WERI-Rb-1 (cell line): ENCODE measurements at regions not wholly inside any gene's neighbourhood (a gene's known extent, or its start where the extent isn't known, plus 50 kb on each side); places are given as distances from the start of the nearest gene placed in this dataset.

Source experiments
- DNase-seq: peaks from one replicate; pipeline ENCODE4 v3.0.0-alpha.2; 2020
- H3K27ac ChIP-seq: fragments of 250-450 bp; sonication (Bioruptor Pico); 2 replicates; pipeline ENCODE4 v1.5.1; 2020; ENCODE audit warnings: mild to moderate bottlenecking, moderate library complexity
- H3K27me3 ChIP-seq: fragments of 250-450 bp; sonication (Bioruptor Pico); 2 replicates; pipeline ENCODE4 v1.5.1; 2021; ENCODE audit warnings: mild to moderate bottlenecking, low read depth, moderate library complexity; ENCODE audit not compliant: insufficient read depth, severe bottlenecking
- H3K36me3 ChIP-seq: fragments of 250-450 bp; sonication (Bioruptor Pico); 2 replicates; pipeline ENCODE4 v1.5.1; 2020; ENCODE audit warnings: mild to moderate bottlenecking, moderate library complexity
- H3K4me3 ChIP-seq: 2 replicates; pipeline ENCODE4 v1.5.1; 2011; ENCODE audit warnings: low read depth, mild to moderate bottlenecking, control low read depth, low read length
- H3K9me3 ChIP-seq: fragments of 250-450 bp; sonication (Bioruptor Pico); 2 replicates; pipeline ENCODE4 v1.5.1; 2021; ENCODE audit warnings: mild to moderate bottlenecking, moderate library complexity; ENCODE audit not compliant: severe bottlenecking
- TF ChIP-seq, protein P1 (sequence below): IDR thresholded peaks from 2 replicates; pipeline ENCODE4 v1.5.1; 2011; ENCODE audit warnings: low read depth, mild to moderate bottlenecking, control low read depth, inconsistent platforms, low read length

DNA sequence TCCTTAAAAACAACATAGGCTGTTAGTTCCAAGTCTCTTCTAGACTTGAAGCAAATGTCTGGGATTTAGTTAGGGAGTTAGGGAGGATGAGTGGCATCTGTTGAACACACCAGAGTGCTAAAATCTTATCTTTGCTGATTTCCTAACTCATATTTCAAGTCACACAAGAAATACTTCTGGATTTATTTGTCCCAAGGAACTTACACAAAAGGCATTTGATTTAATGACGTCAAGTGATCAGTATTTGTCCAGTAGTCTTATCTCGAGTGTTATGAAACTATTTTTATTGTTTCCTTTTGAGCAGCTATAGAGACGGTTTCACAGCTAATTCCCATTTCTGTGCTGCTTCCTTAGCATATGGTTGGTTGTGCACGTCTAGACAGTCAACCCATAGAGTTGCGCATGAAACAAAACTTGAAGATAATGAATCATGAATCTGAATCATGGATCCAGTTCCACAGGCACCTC, 140.5 kb upstream of the TUT7 start:
- Histone ChIP-seq H3K36me3 (no peaks in the 10 kb centered on the region), H3K27ac (no peak overlapping the region), H3K4me3 (no peak overlapping the region), H3K9me3 (no peaks in the 10 kb centered on the region), H3K27me3 (peaks cover 26% of the 10 kb centered on the region)
- TF ChIP-seq, protein P1, sequence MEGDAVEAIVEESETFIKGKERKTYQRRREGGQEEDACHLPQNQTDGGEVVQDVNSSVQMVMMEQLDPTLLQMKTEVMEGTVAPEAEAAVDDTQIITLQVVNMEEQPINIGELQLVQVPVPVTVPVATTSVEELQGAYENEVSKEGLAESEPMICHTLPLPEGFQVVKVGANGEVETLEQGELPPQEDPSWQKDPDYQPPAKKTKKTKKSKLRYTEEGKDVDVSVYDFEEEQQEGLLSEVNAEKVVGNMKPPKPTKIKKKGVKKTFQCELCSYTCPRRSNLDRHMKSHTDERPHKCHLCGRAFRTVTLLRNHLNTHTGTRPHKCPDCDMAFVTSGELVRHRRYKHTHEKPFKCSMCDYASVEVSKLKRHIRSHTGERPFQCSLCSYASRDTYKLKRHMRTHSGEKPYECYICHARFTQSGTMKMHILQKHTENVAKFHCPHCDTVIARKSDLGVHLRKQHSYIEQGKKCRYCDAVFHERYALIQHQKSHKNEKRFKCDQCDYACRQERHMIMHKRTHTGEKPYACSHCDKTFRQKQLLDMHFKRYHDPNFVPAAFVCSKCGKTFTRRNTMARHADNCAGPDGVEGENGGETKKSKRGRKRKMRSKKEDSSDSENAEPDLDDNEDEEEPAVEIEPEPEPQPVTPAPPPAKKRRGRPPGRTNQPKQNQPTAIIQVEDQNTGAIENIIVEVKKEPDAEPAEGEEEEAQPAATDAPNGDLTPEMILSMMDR, result no peak
- DNase-seq, result no peak

DNA sequence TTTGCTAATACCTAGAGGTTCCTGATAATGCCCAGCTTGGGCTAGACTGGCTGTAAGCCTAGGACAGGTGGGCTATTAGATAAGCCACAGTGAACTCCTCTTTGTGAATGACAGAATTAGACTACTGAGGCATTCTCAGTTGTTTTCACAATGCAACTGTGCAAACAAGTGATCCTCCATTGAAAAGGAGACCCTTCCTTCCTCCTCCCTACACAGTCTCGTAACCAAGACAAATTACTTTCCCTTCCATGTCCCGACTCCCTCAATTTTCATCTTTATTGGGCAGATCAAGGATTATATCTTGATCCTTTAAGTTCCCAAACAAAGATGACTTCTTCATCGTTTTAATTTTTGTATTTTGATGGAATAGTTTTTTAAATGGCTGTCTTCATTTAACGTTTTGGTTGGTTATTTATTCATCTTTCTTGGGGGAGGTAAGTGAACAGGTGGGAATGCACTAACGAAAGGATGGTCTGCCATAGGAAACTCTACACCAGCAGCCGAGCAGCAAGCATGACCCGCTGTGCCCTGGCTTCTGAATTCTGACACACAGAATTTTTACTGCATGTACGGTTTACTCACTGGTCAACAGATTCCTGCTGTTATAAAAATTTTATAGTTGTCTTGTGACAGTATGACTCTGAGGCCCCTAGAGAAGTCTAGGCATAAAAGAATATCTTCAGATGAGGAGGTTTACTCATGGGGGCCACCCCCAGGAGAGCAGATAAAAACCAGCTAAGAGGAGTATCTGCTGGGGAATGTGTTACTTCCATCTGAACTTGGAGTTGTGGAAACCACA, 137.5 kb upstream of the TUT7 start:
- Histone ChIP-seq H3K4me3 (no peak overlapping the region), H3K27me3 (peaks cover 17% of the 10 kb centered on the region), H3K36me3 (no peaks in the 10 kb centered on the region), H3K9me3 (no peaks in the 10 kb centered on the region), H3K27ac (no peak overlapping the region)
- TF ChIP-seq, protein P1, result no peak
- peak; percentile 9 for DNase-seq

DNA sequence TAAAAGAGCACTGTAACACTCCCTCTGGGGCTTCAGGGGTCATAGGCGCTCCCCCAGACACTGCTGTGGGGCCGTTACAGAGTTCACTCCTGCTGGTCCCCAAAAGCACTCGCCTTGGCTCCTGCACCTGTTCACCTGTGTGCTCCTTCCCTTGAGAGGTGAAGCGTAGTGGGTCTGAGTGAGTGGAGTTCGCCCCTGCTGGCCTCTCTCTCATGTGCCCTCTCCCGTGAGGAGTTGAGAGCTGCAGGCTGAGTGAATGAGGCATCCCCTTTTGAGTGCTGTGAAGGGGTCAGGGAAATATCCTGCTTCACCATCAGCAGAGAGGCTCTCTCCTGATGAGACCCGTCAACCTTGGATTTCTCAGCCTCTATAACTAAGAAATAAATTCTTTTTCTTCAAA, 134.6 kb upstream of the TUT7 start:
- Histone ChIP-seq H3K4me3 (no peak overlapping the region), H3K36me3 (no peaks in the 10 kb centered on the region), H3K27ac (no peak overlapping the region), H3K9me3 (no peaks in the 10 kb centered on the region), H3K27me3 (peaks cover 35% of the 10 kb centered on the region)
- DNase-seq, result no peak
- TF ChIP-seq, protein P1, result no peak

DNA sequence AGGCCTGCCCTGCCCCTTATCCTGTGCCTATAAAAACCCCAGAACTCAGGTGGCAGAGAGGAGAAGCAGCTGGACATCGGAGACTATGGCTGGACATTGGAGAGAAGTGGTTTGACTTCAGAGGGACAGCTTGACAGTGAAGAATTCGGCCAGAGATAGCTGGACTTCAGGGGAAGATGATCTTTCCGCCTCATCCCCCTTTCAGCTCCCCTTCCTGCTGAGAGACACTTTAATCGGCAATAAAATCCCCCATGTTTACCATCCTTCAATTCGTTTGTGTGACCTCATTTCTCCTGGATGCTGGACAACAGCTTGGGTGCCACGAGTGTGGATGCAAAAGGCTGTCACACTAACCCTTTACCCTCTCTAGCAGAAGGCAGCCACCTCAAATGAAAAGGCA, 134.1 kb upstream of the TUT7 start:
- Histone ChIP-seq H3K9me3 (no peaks in the 10 kb centered on the region), H3K27ac (no peak overlapping the region), H3K4me3 (no peak overlapping the region), H3K27me3 (peaks cover 35% of the 10 kb centered on the region), H3K36me3 (no peaks in the 10 kb centered on the region)
- TF ChIP-seq, protein P1, result no peak
- DNase-seq, result no peak

DNA sequence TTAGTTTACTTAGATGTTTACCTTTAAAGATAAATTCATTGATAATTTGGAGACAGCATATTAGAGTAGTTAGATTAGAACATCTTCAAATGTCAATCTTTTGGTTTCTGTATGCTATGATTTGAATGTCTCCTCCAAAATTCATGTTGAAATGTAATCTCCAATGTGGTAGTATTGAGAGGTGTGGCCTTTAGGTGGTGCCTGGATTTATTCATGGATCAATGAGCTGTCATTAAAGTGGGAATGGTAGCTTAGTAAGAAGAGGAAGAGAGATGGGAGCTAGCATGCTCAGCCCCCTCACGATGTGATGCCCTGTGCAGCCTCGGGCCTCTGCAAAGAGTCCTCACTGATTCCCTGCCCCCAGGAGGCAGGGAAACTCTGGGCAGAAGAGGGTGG, 133.6 kb upstream of the TUT7 start:
- TF ChIP-seq, protein P1, result no peak
- Histone ChIP-seq H3K27ac (no peak overlapping the region), H3K27me3 (peaks cover 35% of the 10 kb centered on the region), H3K9me3 (no peaks in the 10 kb centered on the region), H3K4me3 (no peak overlapping the region), H3K36me3 (no peaks in the 10 kb centered on the region)
- DNase-seq, result no peak
